HepG2 (cell line): ENCODE measurements at regions not wholly inside any gene's neighbourhood (a gene's known extent, or its start where the extent isn't known, plus 50 kb on each side); places are given as distances from the start of the nearest gene placed in this dataset.

Experiments used
- ATAC-seq: fragments of 200-7000 bp; cut with Tn5 transposase; 3 replicates; pipeline ENCODE4 v1.9.1; 2020; ENCODE audit warnings: mild to moderate bottlenecking, moderate library complexity
- BruUV-seq: library from RNA; stranded (reverse); fragments of 400-500 nt; replicated peaks from 2 replicates; lab custom pipeline; 2021; lab: Mats Ljungman, UMichigan
- CTCF ChIA-PET: fragments of 300-600 bp; formaldehyde crosslinking; extraction: SDS; loops from one replicate; lab custom pipeline; 2021; ENCODE audit warnings: low total read pairs, inconsistent platforms, low intra/inter-chr PET ratio; lab: Yijun Ruan, JAX
- POLR2A ChIA-PET: fragments of 350-600 bp; sonication (Branson Sonifier 250); formaldehyde crosslinking; loops from one replicate; lab custom pipeline; 2020; ENCODE audit warnings: antibody characterized with exemption, inconsistent platforms; lab: Yijun Ruan, JAX
- DNase-seq: peaks from one replicate; pipeline ENCODE4 v3.0.0-alpha.2; 2015; ENCODE audit warnings: low spot score
- FAIRE-seq: peaks from 3 replicates; lab custom pipeline; 2011; peaks lifted over from hg19 to GRCh38; lab: Jason Lieb, UNC
- H2AFZ ChIP-seq: one replicate; pipeline ENCODE4 v1.6.1; 2011; ENCODE audit warnings: low read length, inconsistent platforms
- H3K27ac ChIP-seq: fragments of 300-600 bp; 3 replicates; pipeline ENCODE4 v1.8.0; 2011; ENCODE audit warnings: mixed run types, mild to moderate bottlenecking, mixed read lengths, low read length, inconsistent platforms; ENCODE audit not compliant: insufficient read depth; ENCODE audit errors: extremely low read length
- H3K27me3 ChIP-seq, 2 experiments: fragments of 200-600 bp in 1 of 2; 2 replicates in 1 of 2; 3 replicates in 1 of 2; pipeline versions ENCODE4 v1.6.0 to v1.8.0; 2011; ENCODE audit warnings: low read length in 2 of 2, mild to moderate bottlenecking in 2 of 2, moderate library complexity in 2 of 2, inconsistent platforms in 1 of 2; ENCODE audit not compliant: insufficient read depth in 2 of 2, control insufficient read depth in 1 of 2
- H3K36me3 ChIP-seq, 2 experiments: fragments of 200-600 bp in 1 of 2; replicated peaks in 1 of 2; 2 replicates in 1 of 2; 3 replicates in 1 of 2; pipeline versions ENCODE4 v1.5.1 to v1.8.0; 2011; ENCODE audit warnings: low read length in 2 of 2, inconsistent platforms in 1 of 2; ENCODE audit not compliant: insufficient read depth in 2 of 2, control insufficient read depth in 1 of 2
- H3K4me1 ChIP-seq: 2 replicates; pipeline ENCODE4 v1.5.1; 2012; ENCODE audit warnings: low read length, inconsistent platforms; ENCODE audit not compliant: insufficient read depth
- H3K4me2 ChIP-seq: 2 replicates; pipeline ENCODE4 v1.6.0; 2011; ENCODE audit warnings: low read depth, low read length, inconsistent platforms
- H3K4me3 ChIP-seq, 3 experiments: fragments of 200-600 bp in 1 of 3; sonication (generic), shearing (Covaris generic) in 1 of 3; replicated peaks in 1 of 3; 2 replicates each; pipeline ENCODE4 v1.5.1; 2011 to 2016; ENCODE audit warnings: low read length in 3 of 3, inconsistent platforms in 2 of 3, low read depth in 2 of 3, mild to moderate bottlenecking in 2 of 3, control low read depth in 1 of 3, mixed read lengths in 1 of 3; ENCODE audit not compliant: insufficient read depth in 1 of 3
- H3K79me2 ChIP-seq: one replicate; pipeline ENCODE4 v1.6.1; 2011; ENCODE audit warnings: low read length, inconsistent platforms; ENCODE audit not compliant: insufficient read depth
- H3K9ac ChIP-seq: 2 replicates; pipeline ENCODE4 v1.6.0; 2011; ENCODE audit warnings: mild to moderate bottlenecking, low read depth, low read length, inconsistent platforms; ENCODE audit not compliant: insufficient read depth
- H3K9me3 ChIP-seq: 2 replicates; pipeline ENCODE4 v1.5.1; 2012; ENCODE audit warnings: mild to moderate bottlenecking, low read length
- H4K20me1 ChIP-seq: 2 replicates; pipeline ENCODE4 v1.6.0; 2011; ENCODE audit warnings: inconsistent platforms, mild to moderate bottlenecking, low read length, moderate library complexity; ENCODE audit not compliant: insufficient read depth
- FOXK2 ChIP-seq: fragments of 450-650 bp; IDR thresholded peaks from 2 replicates; pipeline ENCODE4 v1.6.1; 2016
- HDAC2 ChIP-seq: sonication (generic); formaldehyde crosslinking; IDR thresholded peaks from 2 replicates; pipeline ENCODE4 v1.4.0; 2020; ENCODE audit warnings: missing genetic modification reagents
- KLF15 ChIP-seq: sonication (generic); formaldehyde crosslinking; IDR thresholded peaks from 2 replicates; pipeline ENCODE4 v1.8.1; 2023; ENCODE audit warnings: borderline replicate concordance, mild to moderate bottlenecking, inconsistent platforms, missing genetic modification reagents, mixed read lengths
- KMT2B ChIP-seq: IDR thresholded peaks from 2 replicates; pipeline ENCODE4 v1.6.1; 2016; ENCODE audit warnings: missing genetic modification reagents, missing compliant biosample characterization
- MAF1 ChIP-seq: sonication (generic); formaldehyde crosslinking; IDR thresholded peaks from 2 replicates; pipeline ENCODE4 v1.5.0; 2020; ENCODE audit warnings: missing genetic modification reagents, borderline replicate concordance
- RCOR2 ChIP-seq: IDR thresholded peaks from 2 replicates; pipeline ENCODE4 v1.6.1; 2016; ENCODE audit warnings: missing biosample characterization, missing genetic modification reagents
- SRF ChIP-seq: IDR thresholded peaks from 2 replicates; pipeline ENCODE4 v1.6.1; 2011; ENCODE audit warnings: mild to moderate bottlenecking, low read depth, low read length, moderate library complexity
- TEAD2 ChIP-seq: sonication (generic); formaldehyde crosslinking; IDR thresholded peaks from 2 replicates; pipeline ENCODE4 v1.9.0; 2021; ENCODE audit warnings: missing genetic modification reagents
- THAP11 ChIP-seq: IDR thresholded peaks from 2 replicates; pipeline ENCODE4 v1.6.1; 2016; ENCODE audit warnings: missing biosample characterization, missing genetic modification reagents
- ZNF180 ChIP-seq: sonication (generic); formaldehyde crosslinking; IDR thresholded peaks from 2 replicates; pipeline ENCODE4 v1.4.0; 2020; ENCODE audit warnings: low read depth, missing genetic modification reagents, borderline replicate concordance
- ZNF230 ChIP-seq: sonication (generic); formaldehyde crosslinking; IDR thresholded peaks from 2 replicates; pipeline ENCODE4 v1.4.0; 2020; ENCODE audit warnings: mild to moderate bottlenecking, missing genetic modification reagents
- ZNF737 ChIP-seq: sonication (generic); formaldehyde crosslinking; IDR thresholded peaks from 2 replicates; pipeline ENCODE4 v1.5.0; 2020; ENCODE audit warnings: missing genetic modification reagents, mild to moderate bottlenecking, borderline replicate concordance
- WGBS: methylation state at CpG from one replicate; pipeline ENCODE4 v1.1.6; 2017; ENCODE audit warnings: low lambda C conversion rate; 5-methylcytosine and 5-hydroxymethylcytosine counted together
- in situ Hi-C: cut with HindIII; loops from 2 replicates; pipeline ENCODE4 v1.10.0; 2017; ENCODE audit warnings: low pct_unique_long_range_greater_than_20kb; ENCODE audit not compliant: extremely low pct_ligation_motif_present
- intact Hi-C: fragments of 100-400 bp; cut with micrococcal nuclease; formaldehyde crosslinking; loops from one replicate; pipeline ENCODE4 v1.10.0; 2022; ENCODE audit not compliant: unreplicated experiment
- TF ChIP-seq, protein P1 (sequence below): sonication (generic); formaldehyde crosslinking; IDR thresholded peaks from 2 replicates; pipeline ENCODE4 v1.5.1; 2020; ENCODE audit warnings: missing genetic modification reagents, mild to moderate bottlenecking, borderline replicate concordance
- TF ChIP-seq, protein P2 (sequence below): sonication (generic); formaldehyde crosslinking; IDR thresholded peaks from 2 replicates; pipeline ENCODE4 v1.4.0; 2020; ENCODE audit warnings: low read depth, missing genetic modification reagents

DNA sequence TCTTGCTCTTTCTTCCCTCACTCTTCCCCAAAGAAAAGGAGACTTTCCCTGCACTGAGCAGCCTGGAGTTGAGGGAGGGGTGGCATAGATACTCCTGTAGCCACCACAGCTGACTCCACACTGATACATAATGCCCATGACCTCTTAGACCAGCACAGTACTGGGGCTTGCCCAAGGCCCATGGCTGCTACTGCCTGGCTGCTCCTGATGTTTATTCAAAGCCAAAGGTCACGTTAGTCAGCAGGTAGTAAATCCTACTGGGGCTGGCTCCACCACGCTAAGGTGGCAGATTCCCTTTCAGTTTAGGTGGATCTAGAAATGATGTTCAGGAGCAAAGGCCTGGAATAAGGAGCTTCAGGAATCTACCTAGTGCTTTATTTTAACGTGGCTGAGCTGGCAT, 212.7 kb downstream of the C3orf38 start (continued):
- TF ChIP-seq ZNF180 (no peak), THAP11 (CRISPR knock-in tag) (no peak), SRF (no peak)

DNA sequence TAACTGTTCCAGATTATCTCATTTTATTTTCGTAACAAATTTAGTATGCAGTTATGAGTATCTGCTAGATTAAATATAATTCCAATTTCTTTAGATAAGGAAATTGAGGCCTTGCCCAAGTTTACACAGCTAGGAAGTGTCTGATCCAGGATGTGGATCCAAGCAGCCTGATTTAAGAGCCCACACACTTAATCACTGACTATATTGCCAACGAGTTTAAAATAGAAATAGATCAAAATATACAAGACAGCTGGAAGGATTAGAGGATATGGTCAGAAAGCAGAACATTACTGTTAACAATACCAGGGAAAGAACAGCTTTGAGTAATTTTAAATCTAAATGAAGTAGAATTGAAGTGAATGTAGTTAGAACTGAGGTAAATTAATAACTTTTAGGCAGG, 215.2 kb downstream of the C3orf38 start:
- H3K4me3 ChIP-seq = no peak overlapping the region
- WGBS = 2% methylated on average over 2 of the region's 2 CpGs
- no peak for TF ChIP-seq ZNF230 (CRISPR knock-in tag)
- H4K20me1 ChIP-seq = no peaks in the 10 kb centered on the region
- FAIRE-seq (no peak), ATAC-seq (no peak), DNase-seq (no peak)
- H2AFZ ChIP-seq = no peak overlapping the region
- no peak overlapping the region for H3K4me2 ChIP-seq
- H3K27ac ChIP-seq = no peak overlapping the region
- peaks cover 25% of the 10 kb centered on the region for H3K9me3 ChIP-seq
- intact Hi-C loops = no loop called here
- no TSS peak for BruUV-seq
- H3K27me3 ChIP-seq = no peaks in the 10 kb centered on the region
- no peaks in the 10 kb centered on the region for H3K36me3 ChIP-seq
- H3K4me1 ChIP-seq = no peaks in the 10 kb centered on the region
- H3K79me2 ChIP-seq = no peaks in the 10 kb centered on the region
- CTCF ChIA-PET = no interaction called here
- in situ Hi-C loops = no loop called here
- H3K9ac ChIP-seq = no peak overlapping the region
- POLR2A ChIA-PET = no interaction called here

DNA sequence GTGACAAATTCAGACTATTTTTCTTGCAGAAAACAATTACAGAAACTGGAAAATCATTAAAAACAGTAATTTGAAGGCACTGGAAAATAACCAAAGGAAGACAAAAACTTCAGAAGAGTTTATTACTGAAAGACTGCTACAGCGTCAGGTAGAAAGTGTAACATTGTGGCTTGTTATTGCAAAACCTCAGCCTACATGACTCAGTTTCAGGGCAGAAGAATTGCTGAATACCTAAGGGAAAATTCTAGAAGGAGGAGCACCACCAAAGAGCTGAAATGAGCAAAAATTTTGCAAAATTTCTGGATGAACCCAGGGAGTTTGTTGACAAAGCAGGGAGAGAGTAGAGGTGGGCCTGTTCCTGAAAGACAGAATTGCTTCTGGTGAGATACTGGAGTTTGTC, 219.6 kb downstream of the C3orf38 start:
- Histone ChIP-seq H3K4me3 (no peak overlapping the region), H4K20me1 (no peaks in the 10 kb centered on the region), H3K27ac (no peak overlapping the region), H2AFZ (no peak overlapping the region), H3K4me1 (no peaks in the 10 kb centered on the region), H3K36me3 (no peaks in the 10 kb centered on the region), H3K9me3 (peaks cover 26% of the 10 kb centered on the region), H3K79me2 (no peaks in the 10 kb centered on the region), H3K4me2 (no peak overlapping the region), H3K27me3 (no peaks in the 10 kb centered on the region), H3K9ac (no peak overlapping the region)
- DNase-seq (no peak), ATAC-seq (no peak), FAIRE-seq (no peak)
- intact Hi-C loops = no loop called here
- no TSS peak for BruUV-seq
- in situ Hi-C loops = no loop called here
- 7% methylated on average over 1 of the region's 1 CpG for WGBS
- CTCF ChIA-PET = no interaction called here
- POLR2A ChIA-PET = no interaction called here
- TF ChIP-seq TEAD2 (CRISPR knock-in tag) (no peak), KMT2B (no peak), RCOR2 (CRISPR knock-in tag) (no peak), HDAC2 (CRISPR knock-in tag) (no peak), FOXK2 (no peak), ZNF737 (CRISPR knock-in tag) (no peak), KLF15 (no peak), MAF1 (CRISPR knock-in tag) (no peak)
- TF ChIP-seq, protein P1, sequence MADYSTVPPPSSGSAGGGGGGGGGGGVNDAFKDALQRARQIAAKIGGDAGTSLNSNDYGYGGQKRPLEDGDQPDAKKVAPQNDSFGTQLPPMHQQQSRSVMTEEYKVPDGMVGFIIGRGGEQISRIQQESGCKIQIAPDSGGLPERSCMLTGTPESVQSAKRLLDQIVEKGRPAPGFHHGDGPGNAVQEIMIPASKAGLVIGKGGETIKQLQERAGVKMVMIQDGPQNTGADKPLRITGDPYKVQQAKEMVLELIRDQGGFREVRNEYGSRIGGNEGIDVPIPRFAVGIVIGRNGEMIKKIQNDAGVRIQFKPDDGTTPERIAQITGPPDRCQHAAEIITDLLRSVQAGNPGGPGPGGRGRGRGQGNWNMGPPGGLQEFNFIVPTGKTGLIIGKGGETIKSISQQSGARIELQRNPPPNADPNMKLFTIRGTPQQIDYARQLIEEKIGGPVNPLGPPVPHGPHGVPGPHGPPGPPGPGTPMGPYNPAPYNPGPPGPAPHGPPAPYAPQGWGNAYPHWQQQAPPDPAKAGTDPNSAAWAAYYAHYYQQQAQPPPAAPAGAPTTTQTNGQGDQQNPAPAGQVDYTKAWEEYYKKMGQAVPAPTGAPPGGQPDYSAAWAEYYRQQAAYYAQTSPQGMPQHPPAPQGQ (CRISPR knock-in tag) = no peak
- TF ChIP-seq, protein P2, sequence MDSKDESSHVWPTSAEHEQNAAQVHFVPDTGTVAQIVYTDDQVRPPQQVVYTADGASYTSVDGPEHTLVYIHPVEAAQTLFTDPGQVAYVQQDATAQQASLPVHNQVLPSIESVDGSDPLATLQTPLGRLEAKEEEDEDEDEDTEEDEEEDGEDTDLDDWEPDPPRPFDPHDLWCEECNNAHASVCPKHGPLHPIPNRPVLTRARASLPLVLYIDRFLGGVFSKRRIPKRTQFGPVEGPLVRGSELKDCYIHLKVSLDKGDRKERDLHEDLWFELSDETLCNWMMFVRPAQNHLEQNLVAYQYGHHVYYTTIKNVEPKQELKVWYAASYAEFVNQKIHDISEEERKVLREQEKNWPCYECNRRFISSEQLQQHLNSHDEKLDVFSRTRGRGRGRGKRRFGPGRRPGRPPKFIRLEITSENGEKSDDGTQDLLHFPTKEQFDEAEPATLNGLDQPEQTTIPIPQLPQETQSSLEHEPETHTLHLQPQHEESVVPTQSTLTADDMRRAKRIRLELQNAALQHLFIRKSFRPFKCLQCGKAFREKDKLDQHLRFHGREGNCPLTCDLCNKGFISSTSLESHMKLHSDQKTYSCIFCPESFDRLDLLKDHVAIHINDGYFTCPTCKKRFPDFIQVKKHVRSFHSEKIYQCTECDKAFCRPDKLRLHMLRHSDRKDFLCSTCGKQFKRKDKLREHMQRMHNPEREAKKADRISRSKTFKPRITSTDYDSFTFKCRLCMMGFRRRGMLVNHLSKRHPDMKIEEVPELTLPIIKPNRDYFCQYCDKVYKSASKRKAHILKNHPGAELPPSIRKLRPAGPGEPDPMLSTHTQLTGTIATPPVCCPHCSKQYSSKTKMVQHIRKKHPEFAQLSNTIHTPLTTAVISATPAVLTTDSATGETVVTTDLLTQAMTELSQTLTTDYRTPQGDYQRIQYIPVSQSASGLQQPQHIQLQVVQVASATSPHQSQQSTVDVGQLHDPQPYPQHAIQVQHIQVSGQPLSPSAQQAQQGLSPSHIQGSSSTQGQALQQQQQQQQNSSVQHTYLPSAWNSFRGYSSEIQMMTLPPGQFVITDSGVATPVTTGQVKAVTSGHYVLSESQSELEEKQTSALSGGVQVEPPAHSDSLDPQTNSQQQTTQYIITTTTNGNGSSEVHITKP (CRISPR knock-in tag) = no peak
